Mesodermal cell (in vitro differentiated cells): ENCODE measurements at regions not wholly inside any gene's neighbourhood (a gene's known extent, or its start where the extent isn't known, plus 50 kb on each side); places are given as distances from the start of the nearest gene placed in this dataset.
"Not testable (repeated sequence)": the region's sequence is repeated elsewhere in the genome, so short reads cannot be mapped to it uniquely, and the experiment has no call there.

ENCODE experiments used
- H3K27ac ChIP-seq: 2 replicates; pipeline ENCODE4 v1.7.0; 2013; ENCODE audit warnings: mild to moderate bottlenecking, low read depth, low read length, moderate library complexity; ENCODE audit not compliant: severe bottlenecking
- H3K36me3 ChIP-seq: 2 replicates; pipeline ENCODE4 v1.7.1; 2013; ENCODE audit warnings: mild to moderate bottlenecking, low read length, moderate library complexity; ENCODE audit not compliant: control insufficient read depth, insufficient read depth
- H3K4me1 ChIP-seq: one replicate; pipeline ENCODE4 v1.7.1; 2013; ENCODE audit warnings: mild to moderate bottlenecking, low read length; ENCODE audit not compliant: insufficient read depth, control insufficient read depth, poor library complexity, severe bottlenecking
- H3K4me3 ChIP-seq: 2 replicates; pipeline ENCODE4 v1.7.0; 2013; ENCODE audit warnings: low read length, control low read depth, mild to moderate bottlenecking; ENCODE audit not compliant: insufficient read depth, poor library complexity, severe bottlenecking; ENCODE audit errors: extremely low read depth
- H3K9me3 ChIP-seq: 2 replicates; pipeline ENCODE4 v1.7.1; 2013; ENCODE audit warnings: mild to moderate bottlenecking, low read length, moderate library complexity; ENCODE audit not compliant: control insufficient read depth
- WGBS, 2 experiments: methylation state at CpG; one replicate each; pipeline ENCODE4 v1.1.5; 2013; ENCODE audit warnings: missing lambda C conversion rate in 2 of 2; ENCODE audit not compliant: insufficient coverage in 2 of 2; 5-methylcytosine and 5-hydroxymethylcytosine counted together

DNA sequence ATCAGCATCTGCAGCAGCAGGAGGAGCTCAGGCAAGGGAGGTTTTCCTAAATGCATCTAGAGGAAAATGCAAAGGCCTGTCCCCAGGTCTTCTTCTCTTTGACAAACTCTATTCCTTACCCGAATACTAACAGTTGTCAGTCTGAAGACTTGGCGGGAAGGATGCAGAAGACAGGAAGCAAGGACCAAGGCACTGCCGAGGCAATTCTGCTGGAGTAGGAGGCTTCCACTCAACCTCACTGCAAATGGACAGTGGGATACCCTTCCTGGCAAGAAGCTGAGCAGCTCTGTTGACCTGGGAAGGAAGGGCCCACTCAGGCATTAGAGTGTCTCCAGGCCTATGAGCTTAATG is 373.0 kb downstream of the CCSER2 start:
- Histone ChIP-seq H3K4me1 (no peaks in the 10 kb centered on the region), H3K36me3 (no peaks in the 10 kb centered on the region), H3K4me3 (no peak overlapping the region), H3K27ac (no peak overlapping the region), H3K9me3 (no peaks in the 10 kb centered on the region)
- 67 to 100% methylated on average over 1 to 2 of the region's 3 CpGs for WGBS, 2 experiments

DNA sequence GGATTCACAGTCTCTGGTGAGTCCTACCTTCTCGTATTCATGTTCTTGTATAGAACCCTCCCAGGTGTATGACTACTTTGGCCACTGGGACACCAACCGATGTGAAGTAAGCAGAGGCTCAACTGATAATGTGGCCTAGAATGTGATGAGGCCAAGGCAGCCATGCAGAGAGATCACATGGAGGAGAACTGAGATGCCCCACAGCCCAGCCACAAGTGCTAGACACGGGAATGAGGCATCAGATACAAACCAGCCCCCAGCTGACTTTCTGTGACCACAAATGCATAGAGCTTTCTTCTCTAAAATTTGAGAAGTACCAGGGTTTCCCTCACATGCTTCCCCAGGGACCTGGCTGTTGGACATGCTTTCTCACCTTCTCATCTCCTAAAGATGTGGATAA is 375.7 kb downstream of the CCSER2 start:
- Histone ChIP-seq H3K9me3 (no peaks in the 10 kb centered on the region), H3K4me1 (no peaks in the 10 kb centered on the region), H3K36me3 (no peaks in the 10 kb centered on the region), H3K27ac (no peak overlapping the region), H3K4me3 (no peak overlapping the region)
- WGBS, 2 experiments: 77 to 94% methylated on average over 3 of the region's 3 CpGs

DNA sequence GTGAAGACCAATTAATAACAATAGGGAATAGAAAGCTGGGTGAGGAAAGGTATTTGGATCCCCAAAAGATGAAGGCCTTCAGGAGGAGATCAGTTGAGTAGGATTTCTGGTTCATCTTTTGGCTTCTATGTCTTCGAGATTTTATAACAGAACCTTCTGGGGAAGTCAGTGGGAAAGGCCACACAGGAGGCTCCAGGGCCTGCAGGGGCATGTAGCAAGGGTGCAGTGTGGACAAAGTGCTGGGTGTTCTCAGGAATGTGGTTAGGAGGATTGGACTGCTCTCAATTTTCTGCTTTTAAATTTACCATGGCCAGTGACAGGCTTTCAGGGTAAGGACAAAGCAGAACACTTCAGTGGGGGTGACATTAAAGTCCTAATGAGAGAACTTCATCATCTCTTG is 378.0 kb downstream of the CCSER2 start:
- Histone ChIP-seq H3K27ac (no peak overlapping the region), H3K9me3 (no peaks in the 10 kb centered on the region), H3K4me1 (no peaks in the 10 kb centered on the region), H3K36me3 (no peaks in the 10 kb centered on the region), H3K4me3 (no peak overlapping the region)
- 79 to 91% methylated on average over 1 of the region's 1 CpG for WGBS, 2 experiments

DNA sequence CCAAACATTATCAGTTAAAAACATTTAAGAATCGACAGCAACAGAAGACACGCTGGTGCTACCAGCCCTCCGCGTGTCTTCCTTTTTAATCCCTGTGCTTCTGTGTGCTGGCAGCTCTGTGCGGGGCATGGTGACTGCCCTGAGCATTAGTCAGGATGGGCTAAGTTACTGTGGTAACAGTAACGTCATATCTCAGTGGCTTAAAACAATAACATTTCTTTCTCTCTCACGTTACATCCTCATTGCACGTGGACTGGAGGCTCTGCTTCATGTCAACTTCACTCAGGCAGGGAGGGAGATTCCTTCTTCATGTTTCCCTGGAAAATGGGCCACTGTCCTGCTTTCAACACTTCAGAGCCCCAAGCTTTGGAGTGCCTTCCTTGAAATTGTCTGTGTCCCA is 378.5 kb downstream of the CCSER2 start:
- Histone ChIP-seq H3K36me3 (no peaks in the 10 kb centered on the region), H3K9me3 (no peaks in the 10 kb centered on the region), H3K4me1 (no peaks in the 10 kb centered on the region), H3K27ac (no peak overlapping the region), H3K4me3 (no peak overlapping the region)
- WGBS, 2 experiments: 88 to 91% methylated on average over 6 to 8 of the region's 8 CpGs

DNA sequence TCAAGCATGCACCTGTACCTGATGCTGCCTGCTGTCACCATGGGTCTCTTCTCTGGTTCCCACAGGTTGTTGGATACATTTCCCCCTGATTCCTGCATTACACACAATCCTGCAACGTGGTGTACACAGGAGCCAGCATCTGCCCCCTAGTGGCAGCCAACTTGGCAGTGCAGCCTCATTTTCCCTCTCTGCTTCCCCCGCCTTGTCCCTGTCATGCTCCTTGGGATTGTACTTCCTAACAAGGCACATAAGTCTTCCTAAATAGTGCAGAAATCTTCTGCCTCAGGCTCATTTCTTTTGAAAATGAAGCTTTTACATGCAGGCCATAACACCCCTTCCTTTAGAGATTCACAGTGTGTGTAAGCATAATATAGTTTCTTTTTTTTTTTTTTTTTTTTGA is 387.5 kb downstream of the CCSER2 start:
- WGBS, 2 experiments: 38 to 45% methylated on average over 2 of the region's 2 CpGs
- Histone ChIP-seq H3K36me3 (no peaks in the 10 kb centered on the region), H3K27ac (no peak overlapping the region), H3K4me3 (no peak overlapping the region), H3K4me1 (no peaks in the 10 kb centered on the region), H3K9me3 (no peaks in the 10 kb centered on the region)

DNA sequence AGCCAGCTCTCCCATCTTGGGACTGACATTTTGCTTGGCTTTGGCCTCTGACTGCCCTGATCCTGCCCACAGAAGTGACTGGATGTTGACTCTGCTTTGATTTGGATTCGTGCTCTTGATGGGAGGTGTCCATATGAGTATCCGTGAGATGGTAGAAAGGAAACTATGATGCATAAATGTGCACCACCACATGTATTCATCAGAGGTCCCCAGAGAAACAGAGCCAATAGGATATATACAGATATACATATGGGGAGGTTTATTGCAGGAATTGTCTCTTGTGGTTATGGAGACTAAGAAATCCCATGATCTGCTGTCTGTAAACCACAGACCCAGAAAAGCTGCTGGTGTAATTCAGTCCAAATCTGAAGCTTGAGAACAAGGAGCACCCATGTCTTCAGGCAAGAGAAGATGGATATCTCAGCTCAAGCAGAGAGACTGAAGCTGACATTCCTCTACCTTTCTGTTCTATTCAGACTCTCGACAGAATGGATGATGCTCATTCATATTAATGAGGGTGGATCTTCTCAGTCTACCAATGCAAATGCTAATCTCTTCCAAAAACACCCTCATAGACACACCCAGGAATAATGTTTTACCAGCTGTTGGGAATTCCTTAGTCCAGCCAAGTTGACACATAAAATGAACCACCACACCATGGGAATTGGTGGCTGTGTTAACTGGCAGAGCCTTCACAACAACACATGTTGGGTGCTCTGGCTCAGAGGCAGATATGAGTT is 390.7 kb downstream of the CCSER2 start:
- H3K9me3 ChIP-seq: no peaks in the 10 kb centered on the region
- no peak overlapping the region for H3K4me3 ChIP-seq
- no CpG with 5 or more reads among the region's 3 CpGs for WGBS, 2 experiments
- H3K36me3 ChIP-seq: no peaks in the 10 kb centered on the region
- no peak overlapping the region for H3K27ac ChIP-seq
- H3K4me1 ChIP-seq: no peaks in the 10 kb centered on the region

DNA sequence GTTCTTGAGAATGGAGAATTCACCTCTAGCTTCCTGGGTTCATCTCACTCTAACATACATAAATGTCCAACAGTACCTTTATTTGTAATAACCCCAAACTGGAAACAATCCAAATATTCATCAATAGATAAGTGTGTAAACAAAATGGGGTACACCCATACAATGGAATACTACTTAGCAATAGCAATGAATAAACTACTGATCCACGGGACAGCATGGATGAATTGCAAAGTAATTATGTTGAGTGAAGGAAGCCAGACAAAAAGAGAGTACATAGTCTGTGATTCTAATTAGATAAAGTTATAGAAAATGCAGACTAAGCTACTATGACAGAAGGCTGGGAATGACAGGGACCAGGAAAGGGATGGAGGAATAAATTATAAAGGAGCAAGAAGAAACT is 391.3 kb downstream of the CCSER2 start:
- H3K4me1 ChIP-seq: no peaks in the 10 kb centered on the region
- no CpG with 5 or more reads among the region's 1 CpG for WGBS, 2 experiments
- no peak overlapping the region for H3K4me3 ChIP-seq
- H3K27ac ChIP-seq: no peak overlapping the region
- no peaks in the 10 kb centered on the region for H3K36me3 ChIP-seq
- H3K9me3 ChIP-seq: no peaks in the 10 kb centered on the region

DNA sequence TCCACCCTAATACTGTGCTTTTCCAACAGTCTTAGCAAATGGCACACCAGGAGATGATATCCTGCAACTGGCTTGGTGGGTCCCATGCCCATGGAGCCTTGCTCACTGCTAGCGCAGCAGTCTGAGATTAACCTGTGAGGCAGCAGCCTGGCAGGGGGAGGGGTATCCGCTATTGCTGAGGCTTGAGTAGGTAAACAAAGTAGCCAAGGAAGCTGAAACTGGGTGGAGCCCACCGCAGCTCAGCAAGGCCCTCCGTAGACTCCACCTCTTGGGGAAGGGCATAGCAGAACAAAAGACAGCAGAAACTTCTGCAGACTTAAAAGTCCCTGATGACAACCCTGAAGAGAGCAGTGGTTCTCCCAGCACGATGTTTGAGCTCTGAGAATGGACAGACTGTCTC is 399.0 kb downstream of the CCSER2 start:
- Histone ChIP-seq H3K36me3 (no peaks in the 10 kb centered on the region), H3K27ac (no peak overlapping the region), H3K9me3 (no peaks in the 10 kb centered on the region), H3K4me3 (no peak overlapping the region), H3K4me1 (no peaks in the 10 kb centered on the region)
- WGBS, 2 experiments: 73 to 76% methylated on average over 4 to 5 of the region's 5 CpGs

DNA sequence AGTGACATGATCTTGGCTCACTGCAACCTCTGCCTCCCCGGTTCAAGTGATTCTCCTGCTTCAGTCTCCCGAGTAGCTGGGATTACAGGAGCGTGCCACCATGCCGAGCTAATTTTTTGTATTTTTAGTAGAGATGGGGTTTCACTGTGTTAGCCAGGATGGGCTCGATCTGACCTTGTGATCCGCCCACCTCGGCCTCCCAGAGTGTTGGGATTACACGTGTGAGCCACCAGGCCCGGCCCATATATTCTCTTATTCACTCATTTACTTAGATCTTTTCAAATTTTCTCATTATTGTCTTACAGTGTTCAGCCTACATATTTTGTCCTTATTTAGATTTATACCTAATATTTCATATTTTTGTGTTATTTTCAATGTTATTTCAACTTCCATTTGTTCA is 410.7 kb downstream of the CCSER2 start:
- H3K4me3 ChIP-seq, H3K27ac ChIP-seq, H3K9me3 ChIP-seq, H3K4me1 ChIP-seq, H3K36me3 ChIP-seq: not testable (repeated sequence)
- 70 to 72% methylated on average over 2 to 6 of the region's 9 CpGs for WGBS, 2 experiments

DNA sequence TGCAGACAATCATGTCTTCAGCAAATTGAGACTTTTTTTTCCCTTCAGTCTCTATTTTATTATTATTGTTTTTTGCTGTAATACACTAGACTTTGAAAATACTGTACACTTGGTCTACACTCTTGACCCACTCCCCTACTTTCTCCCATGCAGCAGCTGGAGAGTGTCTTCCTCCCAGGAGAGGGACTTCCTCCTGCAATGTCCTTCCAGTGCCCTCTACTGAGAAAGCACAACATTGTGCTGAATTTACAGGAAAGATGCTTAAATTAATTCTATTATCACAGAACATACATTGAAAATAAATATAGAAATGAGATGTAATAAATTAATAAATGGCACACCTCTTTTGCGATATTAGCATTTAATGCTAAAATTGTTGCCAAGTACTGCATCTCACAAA is 411.3 kb downstream of the CCSER2 start:
- no peak overlapping the region for H3K4me3 ChIP-seq
- H3K27ac ChIP-seq: no peak overlapping the region
- no CpG with 5 or more reads among the region's 1 CpG for WGBS, 2 experiments
- H3K36me3 ChIP-seq: no peaks in the 10 kb centered on the region
- no peaks in the 10 kb centered on the region for H3K4me1 ChIP-seq
- H3K9me3 ChIP-seq: no peaks in the 10 kb centered on the region

DNA sequence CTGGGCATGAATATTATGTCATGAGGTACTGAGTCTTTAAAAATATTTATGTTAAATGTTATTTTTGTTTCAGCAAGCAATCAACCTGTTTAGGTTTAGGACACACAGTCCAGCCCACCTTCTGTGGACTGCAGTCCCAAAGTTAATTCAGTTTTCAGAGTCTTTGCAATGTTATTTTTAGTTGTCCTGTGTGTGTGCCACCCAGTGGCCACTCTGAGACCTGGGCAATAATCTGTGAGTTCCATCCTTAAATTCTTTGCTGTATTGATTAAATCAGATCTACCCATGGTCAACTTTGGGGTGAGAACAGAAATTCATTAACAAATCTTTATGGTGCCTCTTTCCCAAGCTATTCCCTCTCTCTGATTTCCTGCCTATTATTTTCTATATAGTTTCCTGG is 415.1 kb downstream of the CCSER2 start:
- H3K4me3 ChIP-seq: no peak overlapping the region
- H3K36me3 ChIP-seq: no peaks in the 10 kb centered on the region
- no peaks in the 10 kb centered on the region for H3K4me1 ChIP-seq
- no peak overlapping the region for H3K27ac ChIP-seq
- no peaks in the 10 kb centered on the region for H3K9me3 ChIP-seq
